Retinal pigment epithelial cell (primary cell): ENCODE measurements at regions not wholly inside any gene's neighbourhood (a gene's known extent, or its start where the extent isn't known, plus 50 kb on each side); places are given as distances from the start of the nearest gene placed in this dataset.
"Not testable (repeated sequence)": the region's sequence is repeated elsewhere in the genome, so short reads cannot be mapped to it uniquely, and the experiment has no call there.

Experiments used
- DNase-seq: peaks from one replicate; pipeline ENCODE4 v3.0.0-alpha.2; 2010; ENCODE audit warnings: low read depth
- H3K4me3 ChIP-seq: 2 replicates; pipeline ENCODE4 v1.5.1; 2011; ENCODE audit warnings: mild to moderate bottlenecking, low read length, control low read depth, moderate library complexity
- TF ChIP-seq, protein P1 (sequence below): conservative IDR thresholded peaks from 2 replicates; pipeline ENCODE4 v1.5.1; 2011; ENCODE audit warnings: low read depth, low read length, control low read depth, inconsistent platforms

DNA sequence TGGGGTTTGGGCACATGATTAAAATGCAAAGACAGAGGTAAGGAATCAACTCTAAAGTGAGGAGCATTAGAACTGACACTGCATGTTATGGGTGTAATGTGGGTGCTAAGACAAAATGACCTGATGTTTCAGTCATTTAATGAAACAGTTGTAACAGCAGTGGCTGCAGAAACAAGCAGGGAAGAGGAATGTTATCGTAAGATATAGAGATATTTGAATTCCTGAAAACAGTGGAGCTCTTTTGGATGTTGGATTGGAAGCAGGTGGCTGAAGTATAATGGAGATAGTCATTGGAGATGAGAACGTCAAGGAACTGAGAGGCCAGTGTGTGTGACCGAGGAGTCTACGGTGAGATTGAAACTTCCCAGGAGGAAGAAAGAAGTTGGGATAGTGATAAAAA, 1065.2 kb downstream of the ZPLD1 start:
- TF ChIP-seq, protein P1, sequence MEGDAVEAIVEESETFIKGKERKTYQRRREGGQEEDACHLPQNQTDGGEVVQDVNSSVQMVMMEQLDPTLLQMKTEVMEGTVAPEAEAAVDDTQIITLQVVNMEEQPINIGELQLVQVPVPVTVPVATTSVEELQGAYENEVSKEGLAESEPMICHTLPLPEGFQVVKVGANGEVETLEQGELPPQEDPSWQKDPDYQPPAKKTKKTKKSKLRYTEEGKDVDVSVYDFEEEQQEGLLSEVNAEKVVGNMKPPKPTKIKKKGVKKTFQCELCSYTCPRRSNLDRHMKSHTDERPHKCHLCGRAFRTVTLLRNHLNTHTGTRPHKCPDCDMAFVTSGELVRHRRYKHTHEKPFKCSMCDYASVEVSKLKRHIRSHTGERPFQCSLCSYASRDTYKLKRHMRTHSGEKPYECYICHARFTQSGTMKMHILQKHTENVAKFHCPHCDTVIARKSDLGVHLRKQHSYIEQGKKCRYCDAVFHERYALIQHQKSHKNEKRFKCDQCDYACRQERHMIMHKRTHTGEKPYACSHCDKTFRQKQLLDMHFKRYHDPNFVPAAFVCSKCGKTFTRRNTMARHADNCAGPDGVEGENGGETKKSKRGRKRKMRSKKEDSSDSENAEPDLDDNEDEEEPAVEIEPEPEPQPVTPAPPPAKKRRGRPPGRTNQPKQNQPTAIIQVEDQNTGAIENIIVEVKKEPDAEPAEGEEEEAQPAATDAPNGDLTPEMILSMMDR: no peak
- no peak overlapping the region for H3K4me3 ChIP-seq
- no peak for DNase-seq

DNA sequence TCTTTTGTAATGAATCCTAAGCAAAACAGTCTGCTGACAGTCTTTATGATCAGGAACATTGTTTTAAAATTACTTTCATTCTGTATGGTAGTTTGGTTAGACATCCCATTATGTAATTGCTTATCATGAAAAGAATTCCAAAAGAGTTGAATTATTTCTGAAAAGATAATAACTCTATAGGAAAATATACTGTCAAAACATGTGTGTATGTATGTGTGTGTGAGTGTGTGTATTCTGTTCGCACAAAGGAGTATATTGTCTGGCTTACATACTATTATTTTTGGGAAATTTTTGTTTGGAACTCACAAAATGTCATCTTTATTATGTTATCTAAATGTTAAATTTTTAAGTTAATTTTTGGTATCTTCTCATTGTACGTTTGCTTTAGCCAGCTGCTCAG, 1075.9 kb downstream of the ZPLD1 start:
- TF ChIP-seq, protein P1: no peak
- no peak overlapping the region for H3K4me3 ChIP-seq
- no peak for DNase-seq

DNA sequence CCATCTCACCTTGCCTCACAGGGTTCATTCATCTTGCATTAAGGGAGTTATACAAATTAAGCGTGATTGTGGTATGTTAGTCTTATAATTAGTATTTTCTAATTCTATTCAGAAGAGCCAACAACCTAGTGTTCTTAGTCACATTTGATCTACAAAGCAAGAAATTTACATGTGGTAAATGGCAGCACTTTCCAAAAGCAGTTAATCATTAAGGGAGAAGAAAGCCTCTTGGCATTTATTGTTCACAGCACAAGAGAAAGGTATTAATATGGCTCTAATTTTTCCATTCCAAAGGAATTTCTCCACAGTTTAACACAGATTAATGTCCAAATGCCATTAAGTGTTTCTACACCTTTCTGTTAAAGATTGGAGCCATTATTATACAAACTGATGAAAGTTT, 1077.1 kb downstream of the ZPLD1 start:
- no peak overlapping the region for H3K4me3 ChIP-seq
- DNase-seq: no peak
- TF ChIP-seq, protein P1: no peak

DNA sequence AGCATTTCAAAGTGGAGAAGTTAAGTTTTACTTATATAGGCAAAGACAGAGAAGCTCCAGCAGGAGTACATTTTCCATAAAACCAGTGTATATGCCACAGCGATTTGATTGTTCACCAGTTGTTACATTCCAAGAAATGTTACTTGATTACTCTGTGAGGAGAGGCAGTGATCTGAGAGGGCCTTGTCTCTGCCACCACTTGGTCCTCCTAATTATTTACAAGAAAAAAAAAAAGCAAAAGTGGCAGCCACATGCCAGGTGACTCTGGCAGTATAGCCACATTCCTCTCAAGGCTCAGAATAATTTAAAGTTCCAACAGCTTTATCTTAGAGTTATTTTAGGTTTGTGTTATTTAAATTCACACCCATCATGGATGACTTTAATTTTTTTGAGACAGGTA, 1077.8 kb downstream of the ZPLD1 start:
- DNase-seq: no peak
- TF ChIP-seq, protein P1: no peak
- H3K4me3 ChIP-seq: no peak overlapping the region

DNA sequence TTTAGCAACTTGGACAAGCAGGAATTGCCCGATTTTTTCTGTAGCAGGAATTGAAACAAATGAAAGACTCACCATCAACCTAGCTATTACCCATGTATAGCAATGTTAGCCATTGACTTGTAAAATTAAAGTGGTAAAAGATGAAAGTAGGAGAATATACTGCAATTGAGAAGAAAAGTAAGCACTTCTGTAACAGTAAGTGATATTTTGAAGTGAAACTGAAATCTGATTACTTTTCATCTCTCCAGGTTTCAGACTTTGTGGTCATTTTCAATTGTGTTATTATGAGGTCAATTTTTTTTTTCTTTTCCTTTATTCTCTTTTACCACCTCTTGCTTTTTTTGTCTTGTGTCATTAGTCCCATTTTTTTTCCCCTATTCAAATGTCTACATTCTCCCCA, 1078.2 kb downstream of the ZPLD1 start:
- no peak for DNase-seq
- TF ChIP-seq, protein P1: no peak
- no peak overlapping the region for H3K4me3 ChIP-seq

DNA sequence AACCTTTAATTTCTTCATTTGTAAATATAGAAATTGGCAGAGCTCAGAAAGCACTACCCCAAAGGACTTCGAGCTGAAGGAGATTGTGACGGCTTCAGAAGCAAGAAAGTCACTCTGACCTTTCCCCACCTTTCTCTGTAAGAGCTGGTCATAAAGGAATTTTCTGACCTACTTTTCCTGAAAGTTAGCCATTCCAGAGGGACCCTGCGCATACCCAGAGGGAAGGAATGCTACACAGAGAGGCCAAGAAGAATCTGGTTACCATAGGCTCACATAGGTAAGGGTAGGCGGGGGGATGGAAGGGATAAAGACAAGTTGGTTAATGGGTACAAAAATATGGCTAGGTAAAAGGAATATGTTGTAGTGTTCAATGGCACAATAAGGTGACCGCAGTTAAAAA, 1080.3 kb downstream of the ZPLD1 start:
- H3K4me3 ChIP-seq: no peak overlapping the region
- DNase-seq: no peak
- TF ChIP-seq, protein P1: no peak

DNA sequence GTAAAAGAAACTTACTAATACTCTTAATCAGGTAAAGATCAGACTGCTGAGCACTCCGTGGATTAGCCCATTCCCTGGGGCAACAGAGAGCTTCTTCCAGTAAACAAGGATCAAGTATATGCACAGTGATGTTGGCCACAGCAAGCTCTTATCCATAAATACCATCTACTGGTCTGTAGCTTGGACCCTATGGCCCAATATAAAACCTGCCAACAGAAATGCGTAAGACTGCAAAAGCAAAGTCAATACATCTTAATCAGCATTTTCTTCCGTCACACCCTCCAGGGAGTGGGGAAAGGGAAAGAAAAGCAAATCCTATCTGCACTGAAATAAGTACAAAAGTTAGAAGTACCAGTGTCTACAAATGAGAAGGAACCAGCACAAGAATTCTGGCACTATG, 1082.1 kb downstream of the ZPLD1 start:
- TF ChIP-seq, protein P1: no peak
- H3K4me3 ChIP-seq: no peak overlapping the region
- no peak for DNase-seq

DNA sequence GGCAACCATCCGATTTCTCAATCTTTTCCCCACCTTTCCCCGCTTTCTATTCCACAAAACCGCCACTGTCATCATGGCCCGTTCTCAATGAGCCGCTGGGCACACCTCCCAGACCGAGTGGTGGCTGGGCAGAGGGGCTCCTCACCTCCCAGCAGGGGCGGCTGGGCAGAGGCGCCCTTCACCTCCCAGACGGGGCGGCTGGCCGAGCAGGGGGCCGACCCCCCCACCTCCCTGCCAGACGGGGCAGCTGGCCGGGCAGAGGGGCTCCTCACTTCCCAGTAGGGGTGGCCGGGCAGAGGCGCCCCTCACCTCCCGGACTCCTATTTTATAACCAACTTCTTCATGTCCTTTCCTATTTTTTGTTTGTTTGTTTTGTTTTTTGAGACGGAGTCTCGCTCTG, 1096.5 kb downstream of the ZPLD1 start:
- not testable (repeated sequence) for H3K4me3 ChIP-seq, DNase-seq
